ENCODE measurements at regions not wholly inside any gene's neighbourhood (a gene's known extent, or its start where the extent isn't known, plus 50 kb on each side); places are given as distances from the start of the nearest gene placed in this dataset.

DNA sequence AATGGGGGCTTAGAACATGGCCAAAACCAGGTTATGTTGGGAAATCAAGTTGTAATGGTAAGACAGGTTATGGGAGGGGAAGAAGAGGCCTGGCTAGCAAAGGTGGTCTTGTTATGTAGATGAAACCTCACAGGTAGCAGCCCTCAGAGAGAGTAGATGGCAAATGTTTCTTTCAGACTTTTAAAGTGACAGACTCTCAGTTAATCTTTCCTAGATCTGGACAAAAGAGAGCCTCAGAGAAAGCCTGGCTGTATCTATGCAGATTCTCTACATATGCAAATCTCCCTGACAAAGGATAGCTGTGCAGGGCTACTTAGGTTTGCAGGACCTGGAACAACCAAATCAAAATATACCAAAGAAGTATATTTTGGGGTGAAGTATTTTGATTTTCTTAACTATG, 284.1 kb upstream of the AMOT start:
- no peak for DNase-seq

DNA sequence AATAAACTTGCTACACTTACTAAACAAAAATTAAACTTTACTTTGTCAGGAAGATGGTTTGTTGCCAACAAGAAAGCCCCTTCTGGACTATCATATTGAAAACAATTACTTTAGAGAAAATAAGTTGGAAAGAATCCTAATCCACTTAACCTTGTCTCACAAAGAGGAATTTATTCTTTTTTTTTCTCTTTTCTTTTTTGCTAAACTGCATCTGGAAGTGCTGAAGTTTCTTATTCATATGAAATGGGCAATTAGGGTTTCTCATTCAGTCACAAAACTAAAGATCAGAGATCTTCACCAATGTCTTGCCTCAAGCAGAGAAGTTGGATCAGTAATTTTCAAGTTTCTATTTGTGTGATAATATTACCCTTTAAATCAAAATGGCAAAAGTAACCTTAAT, 234.9 kb upstream of the AMOT start:
- Mint-ChIP-seq H3K4me1 (no peaks in the 10 kb centered on the region), H3K27ac (no peak overlapping the region), H3K36me3 (no peaks in the 10 kb centered on the region), H3K9me3 (no peaks in the 10 kb centered on the region), H3K27me3 (peaks cover 0 to 8% of the 10 kb centered on the region in 2 donors), H3K4me3 (no peak overlapping the region)
- POLR2A ChIA-PET = no interaction called here
- DNase-seq (no peak), ATAC-seq (replicated peaks in 1 of 4) (no peak)
- Histone ChIP-seq H3K4me1 (ENCODE audit: control insufficient read depth in 1 of 2, extremely low read depth in 1 of 2, insufficient read depth in 2 of 2, low read length in 2 of 2) (no peaks in the 10 kb centered on the region), H3K27me3 (replicated peaks in 1 of 2; ENCODE audit: control insufficient read depth in 2 of 2, extremely low read depth in 1 of 2, insufficient read depth in 2 of 2, low read length in 1 of 2) (no peaks in the 10 kb centered on the region), H3K9me3 (no peaks in the 10 kb centered on the region), H3K27ac (ENCODE audit: low read length) (no peak overlapping the region), H3K36me3 (ENCODE audit: control insufficient read depth in 2 of 2, extremely low read depth in 1 of 2, insufficient read depth in 1 of 2, low read length in 1 of 2) (no peaks in the 10 kb centered on the region), H3K4me3 (ENCODE audit: control insufficient read depth in 1 of 2, extremely low read depth in 1 of 2, low read length in 1 of 2) (no peak overlapping the region)
- CTCF ChIA-PET = no interaction called here

More for the DNA sequence above, 284.1 kb upstream of the AMOT start:
- no peaks in the 10 kb centered on the region for H3K27me3 ChIP-seq (replicated peaks in 1 of 2; ENCODE audit: control insufficient read depth in 2 of 2, extremely low read depth in 1 of 2, insufficient read depth in 2 of 2, low read length in 1 of 2)
- ATAC-seq (replicated peaks in 1 of 4) = no peak
- Mint-ChIP-seq H3K27ac (no peak overlapping the region), H3K9me3 (peaks cover 0 to 4% (median 0%) of the 10 kb centered on the region in 3 donors), H3K4me1 (no peaks in the 10 kb centered on the region), H3K36me3 (no peaks in the 10 kb centered on the region), H3K4me3 (no peak overlapping the region), H3K27me3 (no peaks in the 10 kb centered on the region)
- no peaks in the 10 kb centered on the region for H3K36me3 ChIP-seq (ENCODE audit: control insufficient read depth in 2 of 2, extremely low read depth in 1 of 2, insufficient read depth in 1 of 2, low read length in 1 of 2)
- no peak overlapping the region for H3K4me3 ChIP-seq (ENCODE audit: control insufficient read depth in 1 of 2, extremely low read depth in 1 of 2, low read length in 1 of 2)
- H3K4me1 ChIP-seq (ENCODE audit: control insufficient read depth in 1 of 2, extremely low read depth in 1 of 2, insufficient read depth in 2 of 2, low read length in 2 of 2) = no peaks in the 10 kb centered on the region
- no peaks in the 10 kb centered on the region for H3K9me3 ChIP-seq
- POLR2A ChIA-PET = no interaction called here
- H3K27ac ChIP-seq (ENCODE audit: low read length) = no peak overlapping the region
- CTCF ChIA-PET = no interaction called here

DNA sequence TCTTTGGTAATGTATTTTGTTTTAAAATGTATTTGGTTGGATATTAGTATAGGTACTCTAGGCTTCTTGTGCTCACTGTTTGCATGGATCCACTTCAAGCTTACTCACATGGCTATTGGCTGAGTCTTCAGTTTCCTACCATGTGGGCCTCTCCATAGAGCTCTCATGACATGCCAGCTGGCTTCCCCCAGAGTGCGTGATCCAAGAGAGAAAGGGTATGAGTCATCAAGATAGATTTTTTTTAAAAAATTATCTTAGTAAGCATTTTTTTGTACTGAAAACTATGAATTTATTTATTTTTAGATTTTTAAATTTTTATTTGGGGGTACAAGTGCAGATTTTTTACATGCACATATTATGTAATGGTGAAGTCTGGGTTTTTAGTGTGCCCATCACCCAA, 219.1 kb upstream of the AMOT start:
- no peaks in the 10 kb centered on the region for H3K36me3 Mint-ChIP-seq
- H3K9me3 ChIP-seq = no peaks in the 10 kb centered on the region
- ATAC-seq (replicated peaks in 1 of 4) = no peak
- no peaks in the 10 kb centered on the region for H3K4me1 Mint-ChIP-seq
- no CpG with 5 or more reads among the region's 1 CpG for WGBS (ENCODE audit: insufficient coverage)
- POLR2A ChIA-PET = no interaction called here
- H3K27me3 ChIP-seq (replicated peaks in 1 of 2; ENCODE audit: control insufficient read depth in 2 of 2, extremely low read depth in 1 of 2, insufficient read depth in 2 of 2, low read length in 1 of 2) = no peaks in the 10 kb centered on the region
- H3K27me3 Mint-ChIP-seq = no peaks in the 10 kb centered on the region
- H3K4me3 Mint-ChIP-seq = no peak overlapping the region
- peaks cover 3 to 10% (median 9%) of the 10 kb centered on the region in 3 donors for H3K9me3 Mint-ChIP-seq
- DNase-seq = no peak
- CTCF ChIA-PET = no interaction called here
- no peaks in the 10 kb centered on the region for H3K4me1 ChIP-seq (ENCODE audit: control insufficient read depth in 1 of 2, extremely low read depth in 1 of 2, insufficient read depth in 2 of 2, low read length in 2 of 2)
- no peak overlapping the region for H3K27ac Mint-ChIP-seq
- no peak overlapping the region for H3K4me3 ChIP-seq (ENCODE audit: control insufficient read depth in 1 of 2, extremely low read depth in 1 of 2, low read length in 1 of 2)
- H3K36me3 ChIP-seq (ENCODE audit: control insufficient read depth in 2 of 2, extremely low read depth in 1 of 2, insufficient read depth in 1 of 2, low read length in 1 of 2) = no peaks in the 10 kb centered on the region
- H3K27ac ChIP-seq (ENCODE audit: low read length) = no peak overlapping the region

DNA sequence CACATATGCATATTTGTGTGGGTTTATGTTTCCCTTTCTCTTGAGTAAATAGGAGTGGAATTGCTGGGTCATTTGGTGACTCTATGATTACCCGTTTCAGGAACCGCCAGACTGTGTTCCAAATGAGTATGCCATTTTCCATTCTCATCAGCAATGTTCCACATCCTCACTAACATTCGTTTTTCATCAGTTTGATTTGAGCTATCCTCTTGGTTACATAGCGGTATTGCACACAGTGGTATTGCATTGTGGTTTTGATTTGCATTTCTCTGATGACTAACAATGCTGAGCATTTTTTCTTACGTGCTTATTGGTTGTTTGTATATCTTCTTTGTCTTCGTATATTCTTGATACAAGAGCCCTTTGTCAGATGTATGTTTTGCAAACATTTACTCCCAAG, 218.0 kb upstream of the AMOT start:
- no CpG with 5 or more reads among the region's 6 CpGs for WGBS (ENCODE audit: insufficient coverage)
- no peak overlapping the region for H3K4me3 Mint-ChIP-seq
- no peak overlapping the region for H3K27ac Mint-ChIP-seq
- H3K36me3 ChIP-seq (ENCODE audit: control insufficient read depth in 2 of 2, extremely low read depth in 1 of 2, insufficient read depth in 1 of 2, low read length in 1 of 2) = no peaks in the 10 kb centered on the region
- no peaks in the 10 kb centered on the region for H3K27me3 Mint-ChIP-seq
- no peak overlapping the region for H3K4me3 ChIP-seq (ENCODE audit: control insufficient read depth in 1 of 2, extremely low read depth in 1 of 2, low read length in 1 of 2)
- H3K27me3 ChIP-seq (replicated peaks in 1 of 2; ENCODE audit: control insufficient read depth in 2 of 2, extremely low read depth in 1 of 2, insufficient read depth in 2 of 2, low read length in 1 of 2) = no peaks in the 10 kb centered on the region
- ChIA-PET POLR2A (no interaction called here), CTCF (no interaction called here)
- no peak for DNase-seq
- peaks cover 0 to 9% (median 7%) of the 10 kb centered on the region in 3 donors for H3K9me3 Mint-ChIP-seq
- no peaks in the 10 kb centered on the region for H3K9me3 ChIP-seq
- ATAC-seq (replicated peaks in 1 of 4) = no peak
- H3K36me3 Mint-ChIP-seq = no peaks in the 10 kb centered on the region
- no peak overlapping the region for H3K27ac ChIP-seq (ENCODE audit: low read length)
- H3K4me1 ChIP-seq (ENCODE audit: control insufficient read depth in 1 of 2, extremely low read depth in 1 of 2, insufficient read depth in 2 of 2, low read length in 2 of 2) = no peaks in the 10 kb centered on the region
- no peaks in the 10 kb centered on the region for H3K4me1 Mint-ChIP-seq

DNA sequence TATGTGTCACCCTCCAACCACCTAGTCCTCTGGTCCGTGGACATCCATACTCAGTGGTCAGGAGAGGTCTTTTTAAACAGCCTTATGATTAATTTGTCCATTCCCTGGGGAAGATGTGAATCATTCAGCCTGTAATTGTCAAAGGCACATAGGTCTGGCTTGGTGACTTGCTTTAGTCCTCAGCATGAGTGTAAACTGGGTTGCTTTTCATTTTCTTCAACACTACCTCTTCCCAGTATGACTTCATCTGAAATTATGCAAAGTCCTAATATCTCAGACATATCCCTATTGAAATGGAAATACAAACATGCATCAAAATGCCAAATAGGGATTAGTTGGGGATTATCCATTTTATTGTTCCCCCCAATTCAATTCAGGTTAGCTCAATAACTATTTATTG, 208.3 kb upstream of the AMOT start:
- Histone ChIP-seq H3K36me3 (ENCODE audit: control insufficient read depth in 2 of 2, extremely low read depth in 1 of 2, insufficient read depth in 1 of 2, low read length in 1 of 2) (no peaks in the 10 kb centered on the region), H3K27ac (ENCODE audit: low read length) (no peak overlapping the region), H3K4me1 (ENCODE audit: control insufficient read depth in 1 of 2, extremely low read depth in 1 of 2, insufficient read depth in 2 of 2, low read length in 2 of 2) (no peaks in the 10 kb centered on the region), H3K4me3 (ENCODE audit: control insufficient read depth in 1 of 2, extremely low read depth in 1 of 2, low read length in 1 of 2) (no peak overlapping the region), H3K9me3 (no peaks in the 10 kb centered on the region), H3K27me3 (replicated peaks in 1 of 2; ENCODE audit: control insufficient read depth in 2 of 2, extremely low read depth in 1 of 2, insufficient read depth in 2 of 2, low read length in 1 of 2) (no peaks in the 10 kb centered on the region)
- POLR2A ChIA-PET = no interaction called here
- DNase-seq (no peak), ATAC-seq (replicated peaks in 1 of 4) (no peak)
- Mint-ChIP-seq H3K27ac (no peak overlapping the region), H3K36me3 (no peaks in the 10 kb centered on the region), H3K4me3 (no peak overlapping the region), H3K27me3 (peaks cover 0 to 20% of the 10 kb centered on the region in 2 donors), H3K4me1 (no peaks in the 10 kb centered on the region), H3K9me3 (peaks cover 0 to 10% (median 6%) of the 10 kb centered on the region in 3 donors)
- WGBS (ENCODE audit: insufficient coverage) = no CpG with 5 or more reads among the region's 1 CpG
- CTCF ChIA-PET = no interaction called here

DNA sequence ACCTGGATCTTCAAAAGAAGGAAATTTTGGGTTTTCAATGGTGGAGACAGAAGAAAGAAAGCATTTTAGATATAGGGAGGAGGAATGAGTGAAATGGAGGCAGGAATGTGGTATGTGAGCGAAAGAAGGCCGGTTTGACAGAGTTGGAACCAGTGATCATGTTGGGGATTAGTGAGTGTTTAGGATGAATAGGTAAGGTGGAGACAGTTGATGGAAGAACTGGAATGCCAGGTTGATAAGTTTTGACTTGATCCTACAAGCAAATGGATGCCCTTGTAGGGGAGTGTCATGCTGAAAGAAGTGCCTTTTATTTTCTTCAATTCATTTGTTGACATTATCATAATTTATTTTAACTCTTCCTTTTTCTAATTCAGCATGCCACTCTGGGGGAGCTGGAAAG, 207.8 kb upstream of the AMOT start:
- Histone ChIP-seq H3K4me1 (ENCODE audit: control insufficient read depth in 1 of 2, extremely low read depth in 1 of 2, insufficient read depth in 2 of 2, low read length in 2 of 2) (no peaks in the 10 kb centered on the region), H3K27me3 (replicated peaks in 1 of 2; ENCODE audit: control insufficient read depth in 2 of 2, extremely low read depth in 1 of 2, insufficient read depth in 2 of 2, low read length in 1 of 2) (no peaks in the 10 kb centered on the region), H3K4me3 (ENCODE audit: control insufficient read depth in 1 of 2, extremely low read depth in 1 of 2, low read length in 1 of 2) (no peak overlapping the region), H3K36me3 (ENCODE audit: control insufficient read depth in 2 of 2, extremely low read depth in 1 of 2, insufficient read depth in 1 of 2, low read length in 1 of 2) (no peaks in the 10 kb centered on the region), H3K9me3 (no peaks in the 10 kb centered on the region), H3K27ac (ENCODE audit: low read length) (no peak overlapping the region)
- H3K9me3 Mint-ChIP-seq = peaks cover 0 to 10% (median 6%) of the 10 kb centered on the region in 3 donors
- no peak overlapping the region for H3K27ac Mint-ChIP-seq
- DNase-seq (no peak), ATAC-seq (replicated peaks in 1 of 4) (no peak)
- H3K27me3 Mint-ChIP-seq = peaks cover 0 to 20% of the 10 kb centered on the region in 2 donors
- CTCF ChIA-PET = no interaction called here
- no peaks in the 10 kb centered on the region for H3K36me3 Mint-ChIP-seq
- H3K4me1 Mint-ChIP-seq = no peaks in the 10 kb centered on the region
- WGBS (ENCODE audit: insufficient coverage) = 100% methylated on average over 1 of the region's 2 CpGs
- POLR2A ChIA-PET = no interaction called here
- H3K4me3 Mint-ChIP-seq = no peak overlapping the region

DNA sequence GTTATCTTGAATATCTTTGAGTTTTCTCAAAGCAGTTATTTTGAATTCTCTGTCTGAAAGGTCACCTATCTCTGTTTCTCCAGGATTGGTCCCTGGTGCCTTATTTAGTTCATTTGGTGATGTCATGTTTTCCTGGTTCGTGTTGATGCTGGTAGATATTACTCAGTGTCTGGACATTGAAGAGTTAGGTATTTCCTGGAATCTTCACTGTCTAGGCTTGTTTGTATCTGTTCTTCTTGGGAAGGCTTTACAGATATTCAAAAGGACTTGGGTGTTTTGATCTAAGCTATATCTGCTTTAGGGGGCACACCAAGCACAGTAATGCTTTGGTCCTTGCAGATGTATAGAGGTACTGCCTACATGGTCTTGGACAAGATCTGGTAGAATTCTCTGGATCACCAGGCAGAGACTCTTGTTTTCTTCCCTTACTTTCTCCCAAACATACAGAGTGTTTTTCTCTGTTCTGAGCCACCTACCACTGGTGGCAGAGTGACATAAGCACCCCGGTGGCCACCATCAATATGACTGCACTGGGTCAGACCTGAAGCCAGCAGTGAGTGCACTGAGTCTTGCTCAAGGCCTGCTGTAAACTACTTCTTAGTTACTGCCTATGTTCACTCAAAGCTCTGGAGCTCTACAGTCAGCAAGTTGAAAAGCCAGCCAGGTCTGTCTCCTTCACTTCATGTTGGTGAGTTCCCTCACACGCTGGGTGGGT, 193.5 kb upstream of the AMOT start:
- Mint-ChIP-seq H3K4me3 (no peak overlapping the region), H3K36me3 (no peaks in the 10 kb centered on the region), H3K4me1 (no peaks in the 10 kb centered on the region), H3K27ac (no peak overlapping the region), H3K27me3 (peaks cover 0 to 3% of the 10 kb centered on the region in 2 donors), H3K9me3 (peaks cover 0 to 4% (median 3%) of the 10 kb centered on the region in 3 donors)
- H3K27ac ChIP-seq (ENCODE audit: low read length) = no peak overlapping the region
- no peak overlapping the region for H3K4me3 ChIP-seq (ENCODE audit: control insufficient read depth in 1 of 2, extremely low read depth in 1 of 2, low read length in 1 of 2)
- no peaks in the 10 kb centered on the region for H3K36me3 ChIP-seq (ENCODE audit: control insufficient read depth in 2 of 2, extremely low read depth in 1 of 2, insufficient read depth in 1 of 2, low read length in 1 of 2)
- ATAC-seq (replicated peaks in 1 of 4) (no peak), DNase-seq (no peak)
- CTCF ChIA-PET = no interaction called here
- H3K27me3 ChIP-seq (replicated peaks in 1 of 2; ENCODE audit: control insufficient read depth in 2 of 2, extremely low read depth in 1 of 2, insufficient read depth in 2 of 2, low read length in 1 of 2) = no peaks in the 10 kb centered on the region
- no CpG with 5 or more reads among the region's 3 CpGs for WGBS (ENCODE audit: insufficient coverage)
- POLR2A ChIA-PET = no interaction called here
- H3K4me1 ChIP-seq (ENCODE audit: control insufficient read depth in 1 of 2, extremely low read depth in 1 of 2, insufficient read depth in 2 of 2, low read length in 2 of 2) = no peaks in the 10 kb centered on the region
- H3K9me3 ChIP-seq = no peaks in the 10 kb centered on the region
